ENCODE measurements at regions not wholly inside any gene's neighbourhood (a gene's known extent, or its start where the extent isn't known, plus 50 kb on each side); places are given as distances from the start of the nearest gene placed in this dataset.
A peak's percentile ranks its signal among the peaks of the same experiment; 100 is the strongest.

DNA sequence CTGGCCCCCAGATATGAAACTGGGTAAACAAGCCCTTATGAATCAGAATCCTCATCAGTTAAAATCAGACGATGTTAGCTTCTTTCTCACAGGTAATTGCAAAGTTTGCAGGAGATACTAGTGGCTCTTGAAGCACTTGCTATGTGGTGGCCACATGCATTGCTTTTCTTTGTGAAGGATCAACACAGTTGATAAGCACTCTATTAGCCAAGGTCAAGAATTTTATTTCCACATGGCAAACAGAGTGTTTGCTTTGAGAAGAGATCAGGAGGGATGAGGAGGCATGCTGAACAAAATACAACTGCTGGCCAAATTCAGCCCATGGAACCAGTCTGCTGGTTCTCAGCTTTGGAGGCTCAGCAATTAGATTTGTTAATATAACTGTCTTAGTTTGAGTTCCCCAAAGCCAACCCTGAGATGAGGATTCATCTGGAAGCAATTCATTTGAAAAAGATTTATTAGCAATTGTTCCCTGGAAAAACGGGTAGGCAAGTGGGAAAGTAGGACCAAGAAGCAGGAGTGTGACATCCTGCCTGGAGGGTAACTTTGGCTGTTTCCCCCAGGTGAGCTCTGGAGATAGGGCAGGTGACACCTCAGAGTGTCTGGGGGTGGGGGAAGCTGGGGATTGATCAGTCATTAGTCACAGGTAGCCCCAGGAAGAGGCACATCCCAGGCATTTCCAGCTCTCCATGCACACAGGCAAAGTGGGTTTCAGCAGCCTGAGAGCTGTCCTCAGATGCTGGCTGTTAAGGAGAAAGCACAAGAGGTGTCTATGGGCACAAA is 180.3 kb downstream of the ABHD5 start:
- no peak for DNase-seq (ENCODE audit: low spot score)
- TF ChIP-seq, protein P1, sequence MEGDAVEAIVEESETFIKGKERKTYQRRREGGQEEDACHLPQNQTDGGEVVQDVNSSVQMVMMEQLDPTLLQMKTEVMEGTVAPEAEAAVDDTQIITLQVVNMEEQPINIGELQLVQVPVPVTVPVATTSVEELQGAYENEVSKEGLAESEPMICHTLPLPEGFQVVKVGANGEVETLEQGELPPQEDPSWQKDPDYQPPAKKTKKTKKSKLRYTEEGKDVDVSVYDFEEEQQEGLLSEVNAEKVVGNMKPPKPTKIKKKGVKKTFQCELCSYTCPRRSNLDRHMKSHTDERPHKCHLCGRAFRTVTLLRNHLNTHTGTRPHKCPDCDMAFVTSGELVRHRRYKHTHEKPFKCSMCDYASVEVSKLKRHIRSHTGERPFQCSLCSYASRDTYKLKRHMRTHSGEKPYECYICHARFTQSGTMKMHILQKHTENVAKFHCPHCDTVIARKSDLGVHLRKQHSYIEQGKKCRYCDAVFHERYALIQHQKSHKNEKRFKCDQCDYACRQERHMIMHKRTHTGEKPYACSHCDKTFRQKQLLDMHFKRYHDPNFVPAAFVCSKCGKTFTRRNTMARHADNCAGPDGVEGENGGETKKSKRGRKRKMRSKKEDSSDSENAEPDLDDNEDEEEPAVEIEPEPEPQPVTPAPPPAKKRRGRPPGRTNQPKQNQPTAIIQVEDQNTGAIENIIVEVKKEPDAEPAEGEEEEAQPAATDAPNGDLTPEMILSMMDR (IDR thresholded peaks at IDR 0.05) = no peak
- no peak overlapping the region for H3K4me3 ChIP-seq
- H3K27ac ChIP-seq = peak overlapping the region in 1 of 2 donors; percentile 10

DNA sequence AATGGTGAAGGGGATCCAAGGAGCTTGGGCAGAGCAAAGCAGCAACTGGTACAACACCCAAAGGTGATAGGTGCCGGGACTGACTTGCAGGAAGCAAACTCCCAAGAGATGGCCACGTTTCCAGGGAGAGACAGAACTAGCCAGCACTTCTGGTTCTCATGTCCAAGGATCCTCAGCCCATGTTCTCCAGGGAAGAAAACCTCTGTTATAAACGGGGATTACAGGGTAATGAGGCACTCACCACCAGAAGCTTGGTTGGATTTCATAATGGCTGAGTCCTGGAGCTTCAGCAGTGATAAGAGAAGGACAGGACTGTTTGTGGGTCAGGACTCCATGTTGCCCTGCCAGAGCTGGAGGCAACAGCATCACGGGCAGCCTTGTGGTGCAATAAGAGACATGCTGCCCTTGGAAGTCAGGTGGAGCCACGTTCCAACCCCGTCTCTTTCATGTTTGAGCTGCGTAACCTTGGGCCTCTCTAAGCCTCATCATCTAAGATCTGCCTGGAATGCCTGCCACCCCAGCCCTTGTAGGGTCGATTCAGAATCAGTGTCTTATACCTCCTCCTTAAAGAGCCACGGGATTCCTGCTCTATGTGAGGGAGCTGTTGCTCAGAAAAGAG is 181.0 kb downstream of the ABHD5 start:
- Histone ChIP-seq H3K4me3 (no peak overlapping the region), H3K27ac (peak overlapping the region in 1 of 2 donors; percentile 10)
- no peak for DNase-seq (ENCODE audit: low spot score)
- TF ChIP-seq, protein P1 (IDR thresholded peaks at IDR 0.05) = no peak

DNA sequence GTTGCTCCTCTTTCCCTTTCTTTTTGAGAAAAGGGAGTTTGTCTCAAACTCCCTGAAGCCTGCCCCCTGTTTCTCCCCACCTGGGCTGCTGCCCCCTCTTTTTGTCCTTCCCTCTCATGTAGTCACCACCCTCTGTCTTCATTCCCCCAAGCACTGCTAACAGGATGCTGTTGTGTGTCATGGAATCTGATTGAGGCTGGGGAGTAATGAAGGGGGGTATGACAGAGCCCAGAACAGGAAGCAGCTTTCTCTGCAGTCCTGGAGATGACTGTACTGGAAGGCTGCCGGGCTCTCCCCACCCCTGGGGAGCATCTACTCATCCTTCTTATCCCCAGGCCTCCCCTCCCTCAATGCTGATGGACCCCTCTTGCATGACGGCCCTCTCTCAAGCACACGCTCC is 181.6 kb downstream of the ABHD5 start:
- Histone ChIP-seq H3K4me3 (no peak overlapping the region), H3K27ac (no peak overlapping the region)
- no peak for DNase-seq (ENCODE audit: low spot score)
- TF ChIP-seq, protein P1 (IDR thresholded peaks at IDR 0.05) = no peak

DNA sequence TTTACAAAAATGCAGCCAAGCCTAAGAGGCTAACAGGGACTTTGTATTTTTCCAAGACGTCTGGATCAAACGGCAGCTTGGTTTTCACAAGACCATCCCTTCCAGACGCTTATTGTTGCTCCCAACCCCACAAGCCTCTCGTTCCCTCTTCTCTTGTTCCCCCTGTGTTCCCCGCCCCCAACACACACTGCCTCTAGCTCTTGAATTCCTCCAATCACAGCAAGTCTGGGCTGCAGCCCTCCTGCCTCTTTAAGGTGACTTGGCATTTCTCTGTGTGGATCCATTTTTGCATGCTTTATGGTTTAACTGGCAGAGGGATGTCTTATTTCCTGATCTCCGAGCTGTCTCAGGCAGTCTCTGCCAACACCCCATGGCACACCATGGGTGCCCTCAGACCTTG is 182.2 kb downstream of the ABHD5 start:
- no peak for DNase-seq (ENCODE audit: low spot score)
- TF ChIP-seq, protein P1 (IDR thresholded peaks at IDR 0.05) = no peak

DNA sequence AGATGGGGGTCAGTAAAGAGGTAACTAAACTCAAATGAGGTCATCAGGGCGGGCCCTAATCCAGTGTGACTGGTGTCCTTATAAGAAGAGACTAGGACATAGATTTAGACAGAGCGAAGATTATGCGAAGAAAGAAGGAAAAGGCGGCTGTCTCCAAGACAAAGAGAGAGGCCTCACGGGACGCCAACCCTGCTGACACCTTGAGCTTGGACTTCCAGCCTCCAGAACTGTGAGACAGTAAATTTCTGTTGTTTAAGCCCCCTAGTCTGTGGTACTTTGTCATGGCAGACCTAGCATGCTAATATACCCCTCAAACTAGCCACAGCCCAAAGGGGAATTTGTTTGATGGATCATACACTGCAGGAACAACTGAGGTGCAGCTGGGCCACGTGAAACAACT is 183.0 kb downstream of the ABHD5 start:
- no peak overlapping the region for H3K4me3 ChIP-seq
- DNase-seq (ENCODE audit: low spot score) = no peak
- no peak overlapping the region for H3K27ac ChIP-seq
- TF ChIP-seq, protein P1 (IDR thresholded peaks at IDR 0.05) = no peak

More for the DNA sequence above, 182.2 kb downstream of the ABHD5 start:
- no peak overlapping the region for H3K27ac ChIP-seq
- no peak overlapping the region for H3K4me3 ChIP-seq

DNA sequence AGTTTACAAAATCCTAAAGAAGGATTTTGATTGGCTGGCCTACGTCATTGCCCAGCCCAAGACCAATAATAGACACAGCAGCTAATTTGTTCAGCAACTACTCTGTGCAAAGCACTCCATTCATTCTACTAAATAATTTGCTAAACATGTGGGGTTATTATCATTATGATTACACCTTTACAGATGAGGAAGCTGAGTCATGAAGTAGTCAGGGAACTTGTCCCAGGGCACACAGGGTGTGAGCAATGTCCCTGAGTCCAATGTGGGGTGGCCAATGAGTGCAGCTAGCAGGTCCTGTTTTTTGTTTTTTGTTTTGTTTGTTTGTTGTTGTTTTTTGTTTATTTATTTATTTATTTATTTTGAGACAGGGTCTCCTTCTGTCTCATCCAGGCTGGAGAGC is 183.6 kb downstream of the ABHD5 start:
- Histone ChIP-seq H3K27ac (no peak overlapping the region), H3K4me3 (no peak overlapping the region)
- TF ChIP-seq, protein P1 (IDR thresholded peaks at IDR 0.05) = no peak
- DNase-seq (ENCODE audit: low spot score) = no peak

DNA sequence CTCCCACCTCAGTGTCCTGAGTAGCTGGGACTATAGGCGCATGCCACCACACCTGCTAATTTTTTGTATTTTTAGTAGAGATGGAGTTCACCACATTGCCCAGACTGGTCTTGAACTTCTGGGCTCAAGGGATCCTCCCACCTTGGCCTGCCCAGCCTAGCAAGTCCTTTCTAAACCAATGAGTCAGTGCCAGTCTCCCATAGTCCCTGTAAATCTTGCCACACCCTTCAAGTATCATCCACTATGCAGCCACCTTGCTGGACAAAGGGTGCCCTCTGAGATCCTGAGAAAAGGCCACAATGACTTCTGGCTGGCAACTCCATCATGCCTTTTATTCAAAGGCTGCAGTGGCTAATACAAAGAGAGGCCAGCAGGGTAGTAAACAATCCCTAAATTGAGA is 184.0 kb downstream of the ABHD5 start:
- H3K4me3 ChIP-seq = no peak overlapping the region
- DNase-seq (ENCODE audit: low spot score) = no peak
- no peak overlapping the region for H3K27ac ChIP-seq
- TF ChIP-seq, protein P1 (IDR thresholded peaks at IDR 0.05) = no peak

Data from coronary artery (tissue), 2 donors.